Ishikawa (cell line): ENCODE measurements at regions not wholly inside any gene's neighbourhood (a gene's known extent, or its start where the extent isn't known, plus 50 kb on each side); places are given as distances from the start of the nearest gene placed in this dataset.

Source experiments
- CEBPB ChIP-seq: IDR thresholded peaks from 2 replicates; pipeline ENCODE4 v1.6.1; 2012
- CREB1 ChIP-seq: IDR thresholded peaks from 2 replicates; pipeline ENCODE4 v1.6.1; 2012; ENCODE audit warnings: low read depth
- EGR1 ChIP-seq: IDR thresholded peaks from 2 replicates; pipeline ENCODE4 v1.6.1; 2012
- EP300 ChIP-seq: IDR thresholded peaks from 2 replicates; pipeline ENCODE4 v1.6.1; 2012; ENCODE audit warnings: borderline replicate concordance
- FOXM1 ChIP-seq: IDR thresholded peaks from 2 replicates; pipeline ENCODE4 v1.6.1; 2012; ENCODE audit warnings: low read depth, borderline replicate concordance
- NFIC ChIP-seq: IDR thresholded peaks from 2 replicates; pipeline ENCODE4 v1.6.1; 2012
- RAD21 ChIP-seq: IDR thresholded peaks from 2 replicates; pipeline ENCODE4 v1.6.1; 2012; ENCODE audit warnings: low read depth
- TAF1 ChIP-seq: IDR thresholded peaks from 2 replicates; pipeline ENCODE4 v1.6.1; 2012; ENCODE audit warnings: low read depth, mild to moderate bottlenecking
- TCF12 ChIP-seq: IDR thresholded peaks from 2 replicates; pipeline ENCODE4 v1.6.1; 2012; ENCODE audit warnings: low read depth
- TEAD4 ChIP-seq: IDR thresholded peaks from 2 replicates; pipeline ENCODE4 v1.6.1; 2012
- YY1 ChIP-seq: IDR thresholded peaks from 2 replicates; pipeline ENCODE4 v1.6.1; 2012; ENCODE audit warnings: low read depth
- ZBTB7A ChIP-seq: IDR thresholded peaks from 2 replicates; pipeline ENCODE4 v1.6.1; 2012; ENCODE audit warnings: low read depth
- TF ChIP-seq, protein P1 (sequence below): IDR thresholded peaks from 2 replicates; pipeline ENCODE4 v1.6.1; 2012
- TF ChIP-seq, protein P2 (sequence below): IDR thresholded peaks from 2 replicates; pipeline ENCODE4 v1.6.1; 2012
- TF ChIP-seq, protein P3 (sequence below): IDR thresholded peaks from 2 replicates; pipeline ENCODE4 v1.6.1; 2012; ENCODE audit warnings: low read depth, mild to moderate bottlenecking

DNA sequence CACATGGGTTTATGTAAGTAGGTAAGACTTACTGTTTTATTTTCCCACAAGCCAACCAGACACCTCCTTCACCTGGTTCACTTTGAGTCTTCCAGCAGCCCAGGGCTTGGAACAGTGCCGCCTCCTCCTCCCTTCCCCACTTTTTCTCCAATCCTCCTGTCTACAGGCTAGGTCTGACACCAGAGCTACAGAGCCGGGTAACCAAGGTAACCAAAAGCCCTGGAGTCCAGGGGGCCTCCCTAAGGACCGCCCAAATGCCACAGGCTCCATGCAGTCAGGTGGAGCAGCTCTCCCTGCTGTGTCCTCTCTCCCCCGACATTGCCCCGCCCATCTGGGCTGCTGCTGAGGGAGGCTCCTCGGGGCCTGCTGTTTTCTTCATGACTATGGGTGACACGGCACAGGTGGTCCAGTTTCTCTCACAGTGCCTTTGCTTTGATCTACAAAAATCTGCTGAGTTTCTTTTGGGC, 138.0 kb upstream of the EFNA5 start:
- peak; percentile 23; the same call in 1 of the 2 replicates for TF ChIP-seq TEAD4
- peak; percentile 13; the same call in 1 of the 2 replicates for TF ChIP-seq RAD21
- no peak for TF ChIP-seq YY1
- TF ChIP-seq TAF1, result no peak
- TF ChIP-seq, protein P1, sequence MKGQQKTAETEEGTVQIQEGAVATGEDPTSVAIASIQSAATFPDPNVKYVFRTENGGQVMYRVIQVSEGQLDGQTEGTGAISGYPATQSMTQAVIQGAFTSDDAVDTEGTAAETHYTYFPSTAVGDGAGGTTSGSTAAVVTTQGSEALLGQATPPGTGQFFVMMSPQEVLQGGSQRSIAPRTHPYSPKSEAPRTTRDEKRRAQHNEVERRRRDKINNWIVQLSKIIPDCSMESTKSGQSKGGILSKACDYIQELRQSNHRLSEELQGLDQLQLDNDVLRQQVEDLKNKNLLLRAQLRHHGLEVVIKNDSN, result peak; percentile 76
- no peak for TF ChIP-seq TCF12

GRCh38 chr5:107807431-107807830, 136.7 kb upstream of the EFNA5 start:
- TF ChIP-seq EGR1 (no peak), TCF12 (no peak), NFIC (no peak), TAF1 (no peak), EP300 (no peak), ZBTB7A (no peak), CREB1 (no peak), RAD21 (no peak), TEAD4 (no peak), FOXM1 (no peak), CEBPB (no peak), YY1 (no peak)
- TF ChIP-seq, protein P2, sequence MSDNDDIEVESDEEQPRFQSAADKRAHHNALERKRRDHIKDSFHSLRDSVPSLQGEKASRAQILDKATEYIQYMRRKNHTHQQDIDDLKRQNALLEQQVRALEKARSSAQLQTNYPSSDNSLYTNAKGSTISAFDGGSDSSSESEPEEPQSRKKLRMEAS, result no peak
- TF ChIP-seq, protein P3, sequence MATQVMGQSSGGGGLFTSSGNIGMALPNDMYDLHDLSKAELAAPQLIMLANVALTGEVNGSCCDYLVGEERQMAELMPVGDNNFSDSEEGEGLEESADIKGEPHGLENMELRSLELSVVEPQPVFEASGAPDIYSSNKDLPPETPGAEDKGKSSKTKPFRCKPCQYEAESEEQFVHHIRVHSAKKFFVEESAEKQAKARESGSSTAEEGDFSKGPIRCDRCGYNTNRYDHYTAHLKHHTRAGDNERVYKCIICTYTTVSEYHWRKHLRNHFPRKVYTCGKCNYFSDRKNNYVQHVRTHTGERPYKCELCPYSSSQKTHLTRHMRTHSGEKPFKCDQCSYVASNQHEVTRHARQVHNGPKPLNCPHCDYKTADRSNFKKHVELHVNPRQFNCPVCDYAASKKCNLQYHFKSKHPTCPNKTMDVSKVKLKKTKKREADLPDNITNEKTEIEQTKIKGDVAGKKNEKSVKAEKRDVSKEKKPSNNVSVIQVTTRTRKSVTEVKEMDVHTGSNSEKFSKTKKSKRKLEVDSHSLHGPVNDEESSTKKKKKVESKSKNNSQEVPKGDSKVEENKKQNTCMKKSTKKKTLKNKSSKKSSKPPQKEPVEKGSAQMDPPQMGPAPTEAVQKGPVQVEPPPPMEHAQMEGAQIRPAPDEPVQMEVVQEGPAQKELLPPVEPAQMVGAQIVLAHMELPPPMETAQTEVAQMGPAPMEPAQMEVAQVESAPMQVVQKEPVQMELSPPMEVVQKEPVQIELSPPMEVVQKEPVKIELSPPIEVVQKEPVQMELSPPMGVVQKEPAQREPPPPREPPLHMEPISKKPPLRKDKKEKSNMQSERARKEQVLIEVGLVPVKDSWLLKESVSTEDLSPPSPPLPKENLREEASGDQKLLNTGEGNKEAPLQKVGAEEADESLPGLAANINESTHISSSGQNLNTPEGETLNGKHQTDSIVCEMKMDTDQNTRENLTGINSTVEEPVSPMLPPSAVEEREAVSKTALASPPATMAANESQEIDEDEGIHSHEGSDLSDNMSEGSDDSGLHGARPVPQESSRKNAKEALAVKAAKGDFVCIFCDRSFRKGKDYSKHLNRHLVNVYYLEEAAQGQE, result no peak
- TF ChIP-seq, protein P1, result no peak

DNA sequence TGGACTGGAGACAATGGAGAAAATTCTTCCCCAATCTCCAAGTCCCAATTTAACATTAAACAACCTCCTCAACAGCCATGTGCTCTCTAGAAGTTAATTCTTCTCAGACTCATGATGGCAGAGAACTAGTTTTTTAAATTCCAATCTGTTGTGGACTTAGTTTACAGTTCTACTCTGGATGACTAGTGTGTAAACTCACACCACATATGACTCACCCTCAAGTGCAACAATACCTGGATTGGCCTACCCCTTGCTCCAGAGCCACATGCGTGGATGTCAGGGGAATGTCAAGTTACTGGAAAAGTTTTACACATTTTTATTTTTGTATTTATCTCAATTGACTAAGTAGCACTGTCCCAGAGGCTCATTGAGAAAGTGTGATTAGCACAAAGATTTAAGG, 136.0 kb upstream of the EFNA5 start:
- TF ChIP-seq CREB1 (no peak), EP300 (no peak), FOXM1 (no peak), TEAD4 (no peak), EGR1 (no peak)
- TF ChIP-seq, protein P2, result no peak

DNA sequence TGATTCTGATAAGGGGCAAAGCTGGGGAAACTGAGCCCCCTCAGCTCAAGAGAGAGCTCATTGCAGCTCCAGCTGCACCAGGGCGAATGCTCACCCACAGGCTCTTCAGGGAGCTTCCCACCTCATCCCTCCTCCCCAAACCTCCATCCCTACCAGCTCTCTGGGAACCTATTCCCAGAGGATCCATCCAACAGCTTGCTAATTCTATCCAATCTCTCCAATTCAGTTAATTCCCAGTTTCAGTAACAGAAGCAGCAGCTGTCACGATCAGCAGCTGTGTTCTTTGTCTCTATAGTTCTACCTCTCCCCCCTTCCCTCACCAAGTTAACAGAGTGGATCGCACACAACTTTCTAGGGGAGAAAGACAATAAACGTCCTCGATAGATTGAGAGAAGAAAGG, 135.5 kb upstream of the EFNA5 start:
- TF ChIP-seq EGR1 (no peak), TCF12 (no peak), RAD21 (no peak), ZBTB7A (no peak), EP300 (no peak), CREB1 (no peak), TEAD4 (no peak), CEBPB (no peak), NFIC (no peak), TAF1 (no peak), FOXM1 (no peak), YY1 (no peak)
- TF ChIP-seq, protein P2, result no peak
- TF ChIP-seq, protein P1, result no peak
- TF ChIP-seq, protein P3, result no peak

- TF ChIP-seq, protein P2, result no peak
- TF ChIP-seq CEBPB (no peak), CREB1 (no peak)
Observed at GRCh38 chr5:107805824-107806223, 135.1 kb upstream of the EFNA5 start.

- TF ChIP-seq, protein P1, result no peak
- TF ChIP-seq NFIC (no peak), ZBTB7A (no peak), CREB1 (no peak), TCF12 (no peak), YY1 (no peak), CEBPB (no peak), RAD21 (no peak), FOXM1 (no peak), TAF1 (no peak), TEAD4 (no peak), EP300 (no peak), EGR1 (no peak)
- TF ChIP-seq, protein P2, result no peak
- TF ChIP-seq, protein P3, result no peak
Observed at GRCh38 chr5:107805166-107805565, 134.4 kb upstream of the EFNA5 start.
